ENCODE measurements at regions not wholly inside any gene's neighbourhood (a gene's known extent, or its start where the extent isn't known, plus 50 kb on each side); places are given as distances from the start of the nearest gene placed in this dataset.

- TF ChIP-seq, protein P1, sequence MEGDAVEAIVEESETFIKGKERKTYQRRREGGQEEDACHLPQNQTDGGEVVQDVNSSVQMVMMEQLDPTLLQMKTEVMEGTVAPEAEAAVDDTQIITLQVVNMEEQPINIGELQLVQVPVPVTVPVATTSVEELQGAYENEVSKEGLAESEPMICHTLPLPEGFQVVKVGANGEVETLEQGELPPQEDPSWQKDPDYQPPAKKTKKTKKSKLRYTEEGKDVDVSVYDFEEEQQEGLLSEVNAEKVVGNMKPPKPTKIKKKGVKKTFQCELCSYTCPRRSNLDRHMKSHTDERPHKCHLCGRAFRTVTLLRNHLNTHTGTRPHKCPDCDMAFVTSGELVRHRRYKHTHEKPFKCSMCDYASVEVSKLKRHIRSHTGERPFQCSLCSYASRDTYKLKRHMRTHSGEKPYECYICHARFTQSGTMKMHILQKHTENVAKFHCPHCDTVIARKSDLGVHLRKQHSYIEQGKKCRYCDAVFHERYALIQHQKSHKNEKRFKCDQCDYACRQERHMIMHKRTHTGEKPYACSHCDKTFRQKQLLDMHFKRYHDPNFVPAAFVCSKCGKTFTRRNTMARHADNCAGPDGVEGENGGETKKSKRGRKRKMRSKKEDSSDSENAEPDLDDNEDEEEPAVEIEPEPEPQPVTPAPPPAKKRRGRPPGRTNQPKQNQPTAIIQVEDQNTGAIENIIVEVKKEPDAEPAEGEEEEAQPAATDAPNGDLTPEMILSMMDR (IDR thresholded peaks at IDR 0.05; ENCODE audit: low read depth, low read length): no peak
- H3K27me3 ChIP-seq: no peaks in the 10 kb centered on the region
- no peak overlapping the region for H3K4me3 ChIP-seq
- no peak overlapping the region for H3K27ac ChIP-seq
- H3K36me3 ChIP-seq: no peaks in the 10 kb centered on the region
- no peak for DNase-seq (ENCODE audit: low read depth in 1 of 2, low spot score in 1 of 2)
- no peaks in the 10 kb centered on the region for H3K9me3 ChIP-seq (ENCODE audit: low read depth)
- no peaks in the 10 kb centered on the region for H3K4me1 ChIP-seq (ENCODE audit: low read depth)
Observed at GRCh38 chr3:34758630-34759261, 880.6 kb upstream of the ARPP21 start.

DNA sequence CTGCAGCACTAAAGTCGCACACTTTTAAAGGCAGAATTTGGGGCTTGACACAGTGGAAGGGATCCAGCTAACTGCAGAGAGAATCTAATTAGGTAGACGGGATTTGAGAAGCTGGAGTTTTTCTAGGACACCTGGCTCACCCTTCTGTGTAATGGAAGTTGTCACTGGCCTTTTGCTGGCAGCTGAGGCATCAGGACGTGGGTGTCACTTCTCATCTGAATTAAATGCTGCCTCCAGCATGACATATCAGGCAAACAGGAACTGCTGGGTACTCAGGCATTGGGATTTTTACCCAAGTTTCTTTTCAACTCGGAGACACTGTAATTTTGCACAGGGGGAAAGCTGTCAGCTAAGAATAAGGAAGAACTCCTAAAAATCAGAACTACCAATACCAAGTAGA lies 861.9 kb upstream of the ARPP21 start:
- no peak overlapping the region for H3K27ac ChIP-seq

DNA sequence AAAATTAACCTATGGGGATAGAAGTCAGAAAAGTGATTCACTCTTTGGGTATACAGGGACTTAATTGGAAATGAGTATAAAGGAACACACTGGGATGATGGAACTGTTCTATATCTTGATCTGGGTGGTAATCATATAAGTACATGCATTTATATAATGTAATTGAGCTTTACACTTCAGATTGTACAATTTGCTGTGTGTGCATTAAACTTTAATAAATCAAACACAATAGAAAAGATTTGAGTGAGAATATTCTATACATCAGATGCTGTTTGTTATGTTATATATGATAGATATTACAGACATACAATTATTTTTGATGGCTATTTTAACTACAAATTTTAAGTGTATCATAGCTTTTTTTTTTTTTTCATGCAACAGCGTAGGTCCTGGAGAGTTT lies 860.2 kb upstream of the ARPP21 start:
- Histone ChIP-seq H3K27me3 (no peaks in the 10 kb centered on the region), H3K36me3 (no peaks in the 10 kb centered on the region), H3K9me3 (ENCODE audit: low read depth) (no peaks in the 10 kb centered on the region), H3K27ac (no peak overlapping the region), H3K4me1 (ENCODE audit: low read depth) (peaks cover 8% of the 10 kb centered on the region), H3K4me3 (no peak overlapping the region)
- TF ChIP-seq, protein P1 (IDR thresholded peaks at IDR 0.05; ENCODE audit: low read depth, low read length): no peak
- no peak for DNase-seq (ENCODE audit: low read depth in 1 of 2, low spot score in 1 of 2)

More for the DNA sequence above, 861.9 kb upstream of the ARPP21 start:
- Histone ChIP-seq H3K9me3 (ENCODE audit: low read depth) (no peaks in the 10 kb centered on the region), H3K4me1 (ENCODE audit: low read depth) (peaks cover 8% of the 10 kb centered on the region), H3K27me3 (no peaks in the 10 kb centered on the region), H3K4me3 (no peak overlapping the region), H3K36me3 (no peaks in the 10 kb centered on the region)
- TF ChIP-seq, protein P1 (IDR thresholded peaks at IDR 0.05; ENCODE audit: low read depth, low read length): no peak
- no peak for DNase-seq (ENCODE audit: low read depth in 1 of 2, low spot score in 1 of 2)

GRCh38 chr3:34780294-34780693 lies 859.0 kb upstream of the ARPP21 start:
- Histone ChIP-seq H3K27me3 (no peaks in the 10 kb centered on the region), H3K27ac (no peak overlapping the region), H3K4me1 (ENCODE audit: low read depth) (peaks cover 8% of the 10 kb centered on the region), H3K4me3 (no peak overlapping the region), H3K9me3 (ENCODE audit: low read depth) (no peaks in the 10 kb centered on the region), H3K36me3 (no peaks in the 10 kb centered on the region)
- TF ChIP-seq, protein P1 (IDR thresholded peaks at IDR 0.05; ENCODE audit: low read depth, low read length): no peak
- peak in 1 of 2 donors; percentile 65 for DNase-seq (ENCODE audit: low read depth in 1 of 2, low spot score in 1 of 2)

DNA sequence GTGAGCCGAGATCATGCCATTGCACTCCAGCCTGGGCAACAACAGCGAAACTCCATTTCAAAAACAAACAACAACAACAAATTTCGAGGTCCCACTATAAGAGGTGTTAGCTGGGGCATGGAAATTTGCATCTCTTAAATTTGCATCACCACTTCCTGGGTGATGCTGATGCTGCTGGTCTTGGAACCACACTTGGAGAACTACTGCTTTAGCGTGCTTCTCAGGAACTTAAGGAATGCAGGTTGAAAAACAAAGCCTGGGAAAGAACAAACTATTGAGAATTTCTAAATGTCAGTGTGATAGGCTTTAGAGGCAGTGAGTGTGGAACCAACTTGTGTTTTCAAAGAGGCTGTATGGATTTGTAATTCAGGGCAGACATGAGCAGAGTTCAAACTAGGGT lies 858.4 kb upstream of the ARPP21 start:
- no peaks in the 10 kb centered on the region for H3K27me3 ChIP-seq
- DNase-seq (ENCODE audit: low read depth in 1 of 2, low spot score in 1 of 2): peak; percentile 3 to 8
- H3K4me1 ChIP-seq (ENCODE audit: low read depth): peaks cover 8% of the 10 kb centered on the region
- H3K4me3 ChIP-seq: no peak overlapping the region
- no peaks in the 10 kb centered on the region for H3K36me3 ChIP-seq
- TF ChIP-seq, protein P1 (IDR thresholded peaks at IDR 0.05; ENCODE audit: low read depth, low read length): no peak
- H3K9me3 ChIP-seq (ENCODE audit: low read depth): no peaks in the 10 kb centered on the region
- H3K27ac ChIP-seq: no peak overlapping the region

All from cardiac muscle cell (in vitro differentiated cells and primary cell).